ENCODE measurements at regions not wholly inside any gene's neighbourhood (a gene's known extent, or its start where the extent isn't known, plus 50 kb on each side); places are given as distances from the start of the nearest gene placed in this dataset.

GRCh38 chr5:158084292-158084691 lies 225.3 kb upstream of the CLINT1 start:
- ATAC-seq (ENCODE audit: insufficient read depth, low FRiP score) (no peak), DNase-seq (no peak)
- Histone ChIP-seq H3K36me3 (ENCODE audit: control insufficient read depth in 4 of 4, insufficient read depth in 4 of 4, low read length in 4 of 4) (no peaks in the 10 kb centered on the region), H3K4me3 (no peak overlapping the region), H3K4me1 (ENCODE audit: control insufficient read depth in 5 of 5, insufficient read depth in 5 of 5, low read length in 5 of 5) (peaks cover 0 to 5% (median 0%) of the 10 kb centered on the region in 5 donors), H3K27ac (ENCODE audit: low read depth in 1 of 2, low read length in 1 of 2) (no peak overlapping the region), H3K9ac (ENCODE audit: insufficient read depth in 1 of 2, low read length in 2 of 2) (no peak overlapping the region), H3K27me3 (ENCODE audit: control insufficient read depth in 3 of 3, insufficient read depth in 3 of 3, low read length in 2 of 3) (no peaks in the 10 kb centered on the region), H3K9me3 (ENCODE audit: control insufficient read depth in 4 of 4, insufficient read depth in 3 of 4, low read length in 3 of 4) (no peaks in the 10 kb centered on the region)
- TF ChIP-seq, protein P1, sequence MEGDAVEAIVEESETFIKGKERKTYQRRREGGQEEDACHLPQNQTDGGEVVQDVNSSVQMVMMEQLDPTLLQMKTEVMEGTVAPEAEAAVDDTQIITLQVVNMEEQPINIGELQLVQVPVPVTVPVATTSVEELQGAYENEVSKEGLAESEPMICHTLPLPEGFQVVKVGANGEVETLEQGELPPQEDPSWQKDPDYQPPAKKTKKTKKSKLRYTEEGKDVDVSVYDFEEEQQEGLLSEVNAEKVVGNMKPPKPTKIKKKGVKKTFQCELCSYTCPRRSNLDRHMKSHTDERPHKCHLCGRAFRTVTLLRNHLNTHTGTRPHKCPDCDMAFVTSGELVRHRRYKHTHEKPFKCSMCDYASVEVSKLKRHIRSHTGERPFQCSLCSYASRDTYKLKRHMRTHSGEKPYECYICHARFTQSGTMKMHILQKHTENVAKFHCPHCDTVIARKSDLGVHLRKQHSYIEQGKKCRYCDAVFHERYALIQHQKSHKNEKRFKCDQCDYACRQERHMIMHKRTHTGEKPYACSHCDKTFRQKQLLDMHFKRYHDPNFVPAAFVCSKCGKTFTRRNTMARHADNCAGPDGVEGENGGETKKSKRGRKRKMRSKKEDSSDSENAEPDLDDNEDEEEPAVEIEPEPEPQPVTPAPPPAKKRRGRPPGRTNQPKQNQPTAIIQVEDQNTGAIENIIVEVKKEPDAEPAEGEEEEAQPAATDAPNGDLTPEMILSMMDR (IDR thresholded peaks at IDR 0.05; ENCODE audit: control extremely low read depth, extremely low read depth) = no peak
- 73 to 81% methylated on average over 4 of the region's 4 CpGs for WGBS, 2 donors

- H3K27me3 ChIP-seq (ENCODE audit: control insufficient read depth in 3 of 3, insufficient read depth in 3 of 3, low read length in 2 of 3) = no peaks in the 10 kb centered on the region
- no peak overlapping the region for H3K4me3 ChIP-seq
- no peak overlapping the region for H3K9ac ChIP-seq (ENCODE audit: insufficient read depth in 1 of 2, low read length in 2 of 2)
- ATAC-seq (ENCODE audit: insufficient read depth, low FRiP score) (no peak), DNase-seq (no peak)
- TF ChIP-seq, protein P1 (IDR thresholded peaks at IDR 0.05; ENCODE audit: control extremely low read depth, extremely low read depth) = no peak
- H3K4me1 ChIP-seq (ENCODE audit: control insufficient read depth in 5 of 5, insufficient read depth in 5 of 5, low read length in 5 of 5) = peaks cover 0 to 5% (median 0%) of the 10 kb centered on the region in 5 donors
- 80 to 89% methylated on average over 2 of the region's 2 CpGs for WGBS, 2 donors
- H3K36me3 ChIP-seq (ENCODE audit: control insufficient read depth in 4 of 4, insufficient read depth in 4 of 4, low read length in 4 of 4) = no peaks in the 10 kb centered on the region
- H3K27ac ChIP-seq (ENCODE audit: low read depth in 1 of 2, low read length in 1 of 2) = no peak overlapping the region
- no peaks in the 10 kb centered on the region for H3K9me3 ChIP-seq (ENCODE audit: control insufficient read depth in 4 of 4, insufficient read depth in 3 of 4, low read length in 3 of 4)
These were observed 223.8 kb upstream of the CLINT1 start for GRCh38 chr5:158082696-158083287.

DNA sequence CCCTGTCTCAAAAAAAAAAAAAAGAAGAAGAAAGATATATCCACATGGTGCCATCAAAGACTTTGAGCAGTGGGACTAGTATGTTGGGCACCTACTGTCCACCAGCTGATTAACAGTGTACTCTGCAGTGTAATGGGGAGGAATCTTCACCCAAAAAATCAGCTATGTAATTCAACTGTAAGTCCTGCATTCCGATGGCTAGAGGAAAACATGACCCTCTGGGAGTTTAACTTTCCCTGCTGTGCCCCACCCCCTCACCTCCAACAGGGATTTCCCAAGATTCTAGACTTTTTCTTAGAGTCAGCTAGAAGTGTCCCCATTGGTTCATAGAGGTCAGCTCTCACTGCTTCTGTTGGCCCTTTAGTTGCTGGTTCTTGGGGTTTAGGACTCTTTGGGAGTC lies 221.2 kb upstream of the CLINT1 start:
- no peak for ATAC-seq (ENCODE audit: insufficient read depth, low FRiP score)
- TF ChIP-seq, protein P1 (IDR thresholded peaks at IDR 0.05; ENCODE audit: control extremely low read depth, extremely low read depth) = no peak
- Histone ChIP-seq H3K36me3 (ENCODE audit: control insufficient read depth in 4 of 4, insufficient read depth in 4 of 4, low read length in 4 of 4) (no peaks in the 10 kb centered on the region), H3K27me3 (ENCODE audit: control insufficient read depth in 3 of 3, insufficient read depth in 3 of 3, low read length in 2 of 3) (no peaks in the 10 kb centered on the region), H3K27ac (ENCODE audit: low read depth in 1 of 2, low read length in 1 of 2) (no peak overlapping the region), H3K9me3 (ENCODE audit: control insufficient read depth in 4 of 4, insufficient read depth in 3 of 4, low read length in 3 of 4) (no peaks in the 10 kb centered on the region), H3K9ac (ENCODE audit: insufficient read depth in 1 of 2, low read length in 2 of 2) (no peak overlapping the region), H3K4me3 (no peak overlapping the region), H3K4me1 (ENCODE audit: control insufficient read depth in 5 of 5, insufficient read depth in 5 of 5, low read length in 5 of 5) (peaks cover 0 to 9% (median 0%) of the 10 kb centered on the region in 5 donors)
- DNase-seq = no peak
- WGBS, 2 donors = 75 to 77% methylated on average over 1 of the region's 1 CpG

- Histone ChIP-seq H3K27me3 (ENCODE audit: control insufficient read depth in 3 of 3, insufficient read depth in 3 of 3, low read length in 2 of 3) (no peaks in the 10 kb centered on the region), H3K4me3 (no peak overlapping the region), H3K4me1 (ENCODE audit: control insufficient read depth in 5 of 5, insufficient read depth in 5 of 5, low read length in 5 of 5) (peaks cover 0 to 9% (median 0%) of the 10 kb centered on the region in 5 donors), H3K9me3 (ENCODE audit: control insufficient read depth in 4 of 4, insufficient read depth in 3 of 4, low read length in 3 of 4) (no peaks in the 10 kb centered on the region), H3K9ac (ENCODE audit: insufficient read depth in 1 of 2, low read length in 2 of 2) (no peak overlapping the region), H3K36me3 (ENCODE audit: control insufficient read depth in 4 of 4, insufficient read depth in 4 of 4, low read length in 4 of 4) (no peaks in the 10 kb centered on the region), H3K27ac (ENCODE audit: low read depth in 1 of 2, low read length in 1 of 2) (no peak overlapping the region)
- DNase-seq = no peak
- 90 to 91% methylated on average over 5 of the region's 5 CpGs for WGBS, 2 donors
- no peak for ATAC-seq (ENCODE audit: insufficient read depth, low FRiP score)
- TF ChIP-seq, protein P1 (IDR thresholded peaks at IDR 0.05; ENCODE audit: control extremely low read depth, extremely low read depth) = no peak
These were observed 220.2 kb upstream of the CLINT1 start for GRCh38 chr5:158079097-158079496.

Data from lung (tissue), 11 donors.